GM19240 (cell line): ENCODE measurements at regions not wholly inside any gene's neighbourhood (a gene's known extent, or its start where the extent isn't known, plus 50 kb on each side); places are given as distances from the start of the nearest gene placed in this dataset.
"Not testable (repeated sequence)": the region's sequence is repeated elsewhere in the genome, so short reads cannot be mapped to it uniquely, and the experiment has no call there.

Source experiments
- DNase-seq: peaks from one replicate; pipeline ENCODE4 v3.0.0; 2011; ENCODE audit warnings: low spot score; ENCODE audit not compliant: insufficient read length

DNA sequence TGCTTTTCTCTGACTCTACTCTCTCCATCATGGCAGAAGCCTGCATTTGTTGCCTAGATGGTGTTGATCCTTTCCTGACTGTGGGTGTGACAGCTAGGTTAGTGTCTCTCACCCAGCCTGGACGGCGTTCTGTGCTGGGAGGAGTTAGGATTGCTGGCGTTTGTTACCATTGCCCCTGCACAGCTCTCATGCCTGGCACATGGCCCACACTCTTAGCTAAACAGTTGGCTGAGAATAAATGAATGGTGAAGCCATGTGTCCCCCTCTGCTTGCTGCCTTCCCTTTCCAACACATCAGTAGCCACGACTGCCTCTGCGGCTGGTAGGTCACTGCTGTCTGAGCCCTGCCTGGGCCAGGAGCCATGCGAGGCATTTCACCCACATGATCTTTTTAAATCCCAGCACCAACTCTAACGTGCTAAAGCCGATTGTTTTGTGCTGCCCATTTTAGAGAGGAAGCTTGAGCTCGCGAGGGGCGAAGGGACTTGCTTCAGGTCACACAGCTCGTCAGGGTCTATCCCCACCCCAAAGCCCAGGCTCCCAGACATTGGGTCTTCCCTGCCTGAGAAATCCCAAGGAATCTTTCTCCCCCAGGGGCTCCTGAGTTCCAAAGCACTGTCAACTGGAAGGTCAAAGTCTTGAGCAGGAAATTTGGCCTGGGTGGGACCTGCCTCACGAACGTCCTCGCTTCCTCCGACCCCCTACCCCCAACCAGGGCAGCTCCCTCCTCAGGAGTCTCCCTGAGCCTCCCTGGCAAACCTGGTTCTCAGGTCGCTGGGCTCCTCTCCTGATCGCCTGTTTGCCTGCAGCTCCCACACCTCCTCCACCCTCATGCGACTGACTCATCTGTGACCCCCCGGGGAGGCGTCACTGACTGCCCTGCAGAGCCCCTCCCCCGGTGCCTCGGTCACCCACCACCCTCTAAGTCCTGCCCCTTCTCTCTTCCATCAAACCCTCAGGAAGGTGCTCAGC is 271.7 kb upstream of the C1orf174 start:
- no peak for DNase-seq

DNA sequence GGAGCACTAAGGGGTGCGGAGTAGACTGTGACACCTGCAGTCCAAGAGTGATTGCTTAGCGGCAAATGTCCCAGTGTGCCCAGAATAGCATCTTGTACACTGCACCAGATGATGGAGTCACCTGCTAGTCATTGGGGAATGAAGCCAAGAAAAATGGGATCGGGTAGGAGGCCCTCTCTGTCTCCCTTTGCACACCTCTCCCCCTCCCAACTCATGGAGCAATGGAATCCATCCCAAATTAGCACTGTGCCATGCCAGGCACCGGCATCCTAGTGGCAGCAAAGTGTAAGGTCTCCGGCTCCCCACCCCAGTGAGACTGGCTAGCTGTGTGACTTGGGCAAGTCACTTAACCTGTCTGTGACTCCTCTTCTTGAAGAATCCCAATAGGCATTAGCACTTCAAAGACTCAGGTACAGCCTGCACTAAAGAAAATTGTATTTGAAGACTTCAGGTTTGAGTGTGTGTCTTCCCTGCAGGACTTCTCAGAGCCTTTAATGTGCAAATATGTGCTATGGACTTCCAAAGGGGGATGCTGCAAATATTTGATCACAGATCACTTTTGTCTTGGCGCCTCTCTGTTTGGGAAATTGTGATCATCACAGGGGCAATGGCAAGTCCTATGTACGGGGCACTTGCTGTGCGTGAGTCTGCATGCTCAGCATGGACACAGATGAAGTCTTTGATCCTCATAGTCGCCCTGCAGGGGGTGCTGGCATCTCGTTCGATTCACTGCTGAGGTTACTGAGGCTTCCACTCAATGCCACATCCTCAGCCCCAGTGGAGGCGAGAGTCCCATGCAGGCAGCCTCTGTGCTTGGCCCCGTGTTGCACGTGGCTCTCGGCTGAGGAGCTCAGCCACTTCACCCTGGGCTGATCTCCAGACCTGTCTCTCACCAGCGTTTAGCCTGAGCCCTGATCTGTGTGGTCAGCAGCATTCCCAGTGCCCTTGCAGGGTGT is 272.9 kb upstream of the C1orf174 start:
- no peak for DNase-seq

DNA sequence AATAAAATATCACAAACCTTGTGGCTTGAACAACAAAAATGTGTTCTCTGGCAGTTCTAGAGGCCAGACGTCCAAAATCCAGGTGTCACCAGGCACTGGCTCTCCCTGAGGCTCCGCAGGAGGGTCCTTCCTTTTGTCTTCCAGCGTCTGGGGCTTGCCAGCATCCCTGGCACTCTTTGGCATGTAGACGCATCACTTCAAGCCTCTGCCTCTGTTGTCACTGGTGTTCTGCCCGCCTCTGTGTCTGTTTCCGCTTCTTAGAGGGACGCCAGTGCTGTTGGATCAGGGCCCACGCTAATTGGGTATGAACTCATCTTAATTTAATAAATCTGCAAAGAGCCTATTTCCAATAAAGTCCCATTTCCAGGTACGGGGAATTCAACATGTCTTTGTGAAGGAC is 273.7 kb upstream of the C1orf174 start:
- no peak for DNase-seq

DNA sequence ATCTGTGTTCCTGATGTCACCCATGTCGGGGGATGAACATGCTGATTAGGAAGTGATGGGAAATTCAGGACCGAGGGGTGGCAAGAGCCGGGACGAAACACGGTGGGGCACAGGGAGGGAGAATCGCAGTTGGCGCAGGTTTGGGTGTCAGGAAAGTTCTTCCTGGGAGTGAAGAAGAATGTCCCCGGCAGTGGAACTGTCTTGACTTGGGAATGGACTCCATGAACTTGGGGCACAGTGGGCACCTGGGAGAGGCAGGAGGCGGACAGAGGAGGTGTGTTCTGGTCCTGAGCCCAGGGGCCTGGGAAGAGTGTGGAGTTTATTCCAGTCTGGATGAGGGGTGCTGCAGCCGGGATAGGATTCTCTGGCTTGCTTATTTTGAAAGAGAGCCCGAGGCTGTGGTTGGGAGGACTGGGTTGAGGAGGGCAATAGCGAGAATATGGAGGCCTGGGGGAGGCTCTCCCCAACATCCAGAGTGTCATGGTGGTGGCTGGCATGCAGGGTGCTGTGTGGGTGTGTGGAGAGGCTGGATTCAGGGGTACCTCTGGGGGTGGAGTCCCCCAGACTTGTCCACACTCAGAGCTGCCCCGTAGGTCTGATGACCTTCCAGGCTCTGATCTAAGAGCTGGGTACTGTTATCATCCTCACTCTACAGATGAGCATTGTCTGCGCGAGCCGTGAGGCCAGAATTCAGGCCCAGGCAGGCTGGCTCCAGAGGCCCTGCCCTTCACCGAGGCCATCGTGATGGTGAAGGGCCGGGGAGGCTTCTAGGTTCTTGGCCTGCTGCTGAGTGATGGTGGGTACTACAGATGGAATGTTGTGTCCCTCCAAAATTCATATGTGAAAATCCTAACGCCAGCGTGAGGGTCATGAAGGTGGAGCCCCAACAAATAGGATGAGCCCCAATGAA is 274.5 kb upstream of the C1orf174 start:
- DNase-seq: no peak

DNA sequence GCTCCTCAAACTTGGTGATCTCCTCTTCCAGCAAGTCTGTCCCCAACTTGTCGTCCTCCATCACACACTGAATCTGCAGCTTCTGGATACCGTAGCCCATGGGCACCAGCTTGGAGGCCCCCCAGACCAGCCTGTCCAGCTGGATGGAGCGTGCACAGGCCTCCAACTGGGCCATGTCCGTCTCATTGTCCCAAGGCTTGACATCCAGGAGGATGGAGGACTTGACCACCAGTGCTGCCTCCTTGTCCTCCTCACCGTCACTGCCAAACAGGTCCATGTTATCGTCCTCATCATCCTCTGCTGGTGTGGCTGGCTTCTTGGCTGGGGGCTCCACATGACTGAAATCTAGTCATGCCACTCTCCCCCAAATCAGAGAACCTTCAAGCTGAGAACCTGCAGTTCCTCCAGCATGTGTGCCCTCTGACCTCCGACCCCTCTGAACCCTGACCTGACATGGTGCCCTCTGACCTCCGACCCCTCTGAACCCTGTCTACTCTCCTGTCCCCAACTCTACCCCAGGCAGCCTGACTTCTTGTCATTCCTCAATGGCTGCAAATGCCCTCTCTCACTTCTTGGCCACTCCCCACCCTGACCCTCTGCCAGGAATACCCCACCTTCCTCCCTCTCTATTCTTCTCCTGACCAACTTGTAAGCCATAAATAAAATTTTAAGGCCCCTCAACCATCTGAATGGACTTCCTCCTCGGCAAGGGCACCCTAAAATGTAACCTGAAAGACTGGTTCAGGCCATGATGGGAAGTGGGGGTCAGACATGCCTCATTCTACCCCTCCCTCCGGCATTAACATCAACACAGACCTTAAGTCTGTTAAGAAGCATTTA is 275.7 kb upstream of the C1orf174 start:
- no peak for DNase-seq

DNA sequence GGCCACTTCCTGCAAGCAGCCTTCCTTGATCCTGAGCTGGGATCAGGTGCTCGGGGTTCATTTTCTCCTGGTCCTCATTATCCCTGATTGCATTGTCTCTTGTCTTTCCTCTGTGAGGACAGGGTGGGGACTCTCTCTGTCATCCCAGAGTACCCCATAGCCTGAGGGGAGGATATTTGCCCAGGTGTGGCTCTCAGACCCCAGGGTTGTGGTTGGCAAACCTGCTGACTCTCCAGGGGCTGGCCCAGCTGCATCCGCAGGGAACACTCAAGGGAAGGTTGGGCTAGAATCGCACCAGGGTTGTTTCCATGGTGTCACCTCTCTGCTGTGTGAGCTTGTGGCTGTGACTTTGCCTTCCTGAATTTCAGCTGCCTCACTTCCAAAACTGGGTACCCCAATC is 276.8 kb upstream of the C1orf174 start:
- no peak for DNase-seq

DNA sequence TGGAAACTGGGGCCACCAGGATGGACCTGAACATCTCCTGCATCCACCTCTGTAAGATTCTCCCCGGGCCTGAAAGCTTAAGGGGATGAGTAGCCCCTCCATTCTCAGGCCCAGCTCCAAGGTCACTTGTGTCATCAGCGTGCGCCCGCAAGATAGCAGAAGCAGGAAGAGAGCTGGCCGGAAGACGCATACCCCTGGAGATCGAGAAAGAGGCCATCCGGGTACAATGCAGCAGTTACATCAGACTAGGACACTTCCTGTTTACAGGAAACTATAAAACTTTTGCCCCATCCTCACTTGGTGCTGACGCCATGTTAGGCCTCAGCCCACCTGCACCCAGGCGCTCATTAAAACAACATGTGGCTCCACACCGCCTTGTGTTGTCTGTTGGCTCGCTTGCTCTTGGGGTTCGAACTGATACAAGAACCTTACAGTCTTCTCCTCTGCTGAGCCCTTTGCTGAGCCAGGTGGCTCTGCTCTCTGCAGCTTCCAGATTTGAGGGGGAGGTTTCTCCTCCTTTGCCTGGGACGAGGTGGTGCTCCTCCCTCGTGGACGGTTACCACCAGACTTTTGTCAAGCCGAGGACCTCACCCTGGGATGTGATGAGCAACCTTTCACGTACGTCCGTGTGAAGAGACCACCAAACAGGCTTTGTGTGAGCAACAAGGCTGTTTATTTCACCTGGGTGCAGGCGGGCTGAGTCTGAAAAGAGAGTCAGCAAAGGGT is 277.5 kb upstream of the C1orf174 start:
- no peak for DNase-seq

DNA sequence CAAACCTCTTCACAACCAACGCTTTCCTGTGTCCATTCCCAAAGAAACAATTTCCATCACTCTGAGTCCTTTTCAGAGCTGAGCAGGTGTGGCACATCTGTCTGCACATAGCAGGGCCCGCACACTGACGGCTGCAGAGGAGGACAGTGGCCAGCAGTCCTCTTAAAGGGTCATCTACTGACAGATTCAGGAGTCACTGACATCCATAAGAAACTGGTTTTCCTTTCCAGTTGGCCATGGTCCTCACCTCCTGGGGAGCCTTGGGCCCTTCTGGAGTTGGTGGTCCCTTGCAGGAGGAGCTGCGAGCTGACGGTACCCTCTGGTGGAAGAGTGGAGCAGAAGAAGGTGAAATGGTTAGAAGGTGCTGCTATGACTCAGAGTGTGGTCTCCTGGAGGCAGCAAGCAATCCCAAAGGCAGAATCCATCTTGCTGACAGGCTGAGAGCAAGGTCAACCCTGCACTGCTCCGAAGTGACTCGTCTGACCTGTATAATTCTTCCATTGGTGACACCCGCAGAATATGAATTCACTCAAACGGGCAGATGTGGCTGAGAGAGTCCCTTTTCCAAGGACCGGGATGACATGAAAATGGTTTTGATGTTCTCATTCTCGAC is 278.5 kb upstream of the C1orf174 start:
- no peak for DNase-seq

DNA sequence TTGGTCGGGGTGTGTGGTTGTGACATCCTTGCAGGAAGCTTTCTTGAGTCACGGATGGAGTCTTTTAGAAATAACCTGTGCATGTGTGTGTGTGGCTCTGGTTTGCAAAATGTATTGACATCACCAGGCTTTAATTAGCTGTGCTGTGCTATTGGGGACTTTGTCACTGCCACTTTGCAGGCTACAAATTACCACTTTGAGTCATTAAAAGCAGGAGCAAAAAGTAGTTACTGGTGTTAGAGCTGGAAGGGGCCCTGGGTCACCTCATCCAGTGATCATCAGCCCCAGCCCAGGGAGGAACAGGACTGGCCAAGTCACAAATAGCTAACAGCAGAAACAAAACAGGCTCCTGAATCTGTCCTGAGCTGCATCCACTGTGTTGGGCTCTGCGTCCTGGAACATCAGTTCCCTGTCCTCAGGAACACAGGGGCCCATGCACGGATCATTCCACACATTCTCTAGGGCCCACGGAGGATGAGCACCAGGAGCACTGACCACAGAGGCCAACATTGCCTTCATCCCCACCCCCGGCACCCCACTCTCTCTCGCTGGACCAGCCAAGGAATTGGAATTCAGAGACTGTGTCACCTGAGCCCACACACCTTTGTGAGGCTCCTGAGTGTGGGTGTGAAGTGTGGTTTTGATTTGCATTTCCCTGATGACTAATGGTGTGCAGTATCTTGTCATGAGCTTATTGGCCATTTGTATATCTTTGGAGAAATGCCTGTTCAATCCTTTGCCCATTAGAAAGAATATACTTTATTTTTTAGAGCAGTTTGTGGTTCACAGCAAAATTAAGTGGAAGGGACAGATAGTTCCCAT is 280.1 kb upstream of the C1orf174 start:
- no peak for DNase-seq

DNA sequence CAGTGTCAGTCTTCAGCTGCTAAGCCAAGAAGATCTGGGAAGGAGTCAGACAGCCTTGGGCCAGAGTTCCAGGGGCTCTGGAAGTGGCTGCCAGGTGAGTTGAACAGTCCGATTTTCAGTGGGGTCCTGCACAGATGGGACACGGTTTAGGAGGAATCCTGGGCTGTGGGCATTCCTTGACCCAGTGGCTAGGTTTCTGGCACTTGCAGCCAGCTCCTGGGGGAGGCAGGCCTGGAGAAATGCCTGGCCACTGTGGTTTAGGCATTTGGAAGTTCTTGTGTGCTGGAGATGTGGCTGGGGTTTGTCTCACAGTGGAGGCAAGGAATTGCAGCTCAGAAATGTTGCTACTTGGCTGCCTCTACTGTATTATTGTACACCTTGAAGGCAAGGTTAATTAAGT is 286.4 kb upstream of the C1orf174 start:
- DNase-seq: not testable (repeated sequence)

DNA sequence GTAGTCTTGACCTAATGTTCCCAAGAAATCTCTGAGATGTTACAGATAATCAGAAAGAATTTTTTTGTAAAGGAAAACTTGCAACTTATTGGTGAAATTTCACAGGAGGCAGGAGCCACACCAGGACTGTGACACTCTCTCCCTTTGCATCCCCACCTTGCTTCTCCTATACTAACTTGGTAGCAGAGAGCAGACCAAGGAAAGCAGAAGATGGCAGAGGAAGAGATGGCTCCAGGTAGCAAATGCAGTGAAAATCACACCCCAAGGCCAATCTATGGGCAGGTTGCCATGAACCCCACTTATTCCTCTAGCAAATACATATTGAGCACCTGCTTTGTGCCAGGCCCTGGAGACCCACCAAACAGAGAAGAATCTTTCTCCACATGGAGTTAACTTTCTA is 303.4 kb upstream of the C1orf174 start:
- DNase-seq: no peak

DNA sequence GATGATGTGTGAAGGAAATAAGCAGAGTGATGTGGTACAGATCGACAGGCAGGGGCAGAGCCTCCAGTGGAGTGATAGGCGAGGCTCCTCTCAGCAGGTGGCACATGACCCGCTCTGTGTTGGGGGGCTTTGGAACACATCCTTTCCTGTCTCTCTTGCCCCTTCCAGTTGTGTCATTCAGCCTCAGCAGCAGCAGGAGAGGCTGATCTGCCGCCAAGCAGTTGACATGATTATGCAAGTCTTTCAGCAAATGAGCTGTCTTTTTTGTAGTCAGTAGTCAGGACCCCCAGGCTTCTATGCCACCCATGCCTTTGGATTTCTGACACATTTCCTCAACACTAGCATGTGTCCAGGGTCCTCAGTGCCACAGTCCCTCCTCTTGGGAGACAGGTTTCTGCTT is 307.1 kb upstream of the C1orf174 start:
- DNase-seq: no peak

DNA sequence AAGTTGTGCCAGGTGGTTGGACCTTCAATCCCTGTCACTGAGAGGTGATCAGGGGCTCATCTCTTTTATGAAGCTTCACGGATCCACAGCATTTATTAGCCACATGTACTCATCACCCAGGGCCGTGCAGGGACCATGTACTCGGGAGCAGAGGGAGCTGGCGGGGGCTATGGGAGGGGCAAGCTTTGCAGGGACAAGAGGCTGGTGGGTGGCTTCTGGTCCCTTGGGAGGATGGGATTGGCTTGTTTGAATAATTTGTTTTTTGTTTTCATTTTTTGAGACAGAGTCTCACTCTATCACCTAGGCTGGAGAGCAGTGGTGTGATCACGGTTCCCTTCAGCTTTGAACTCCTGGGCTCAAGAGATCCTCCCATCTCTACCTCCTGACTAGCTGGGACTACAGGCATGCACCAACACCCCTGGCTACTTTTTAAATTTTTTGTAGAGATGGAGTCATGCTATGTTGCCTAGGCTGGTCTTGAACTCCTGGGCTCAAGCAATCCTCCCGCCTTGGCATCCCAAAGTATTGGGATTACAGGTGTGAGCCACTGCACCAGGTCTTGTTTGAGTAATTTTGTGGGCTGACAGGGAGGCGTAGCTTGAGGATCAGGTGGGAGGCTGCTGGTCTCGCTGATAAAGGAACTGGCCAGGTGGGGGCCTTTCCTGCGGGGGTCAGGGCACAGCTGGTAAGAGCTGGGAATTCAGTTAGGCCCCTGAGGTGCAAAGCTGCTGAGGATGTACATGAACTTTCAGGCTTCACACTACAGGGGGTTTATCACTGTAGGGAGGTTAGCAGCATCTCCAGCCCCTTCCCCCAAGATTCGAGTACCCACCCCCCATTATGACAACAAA is 308.0 kb upstream of the C1orf174 start:
- DNase-seq: no peak

DNA sequence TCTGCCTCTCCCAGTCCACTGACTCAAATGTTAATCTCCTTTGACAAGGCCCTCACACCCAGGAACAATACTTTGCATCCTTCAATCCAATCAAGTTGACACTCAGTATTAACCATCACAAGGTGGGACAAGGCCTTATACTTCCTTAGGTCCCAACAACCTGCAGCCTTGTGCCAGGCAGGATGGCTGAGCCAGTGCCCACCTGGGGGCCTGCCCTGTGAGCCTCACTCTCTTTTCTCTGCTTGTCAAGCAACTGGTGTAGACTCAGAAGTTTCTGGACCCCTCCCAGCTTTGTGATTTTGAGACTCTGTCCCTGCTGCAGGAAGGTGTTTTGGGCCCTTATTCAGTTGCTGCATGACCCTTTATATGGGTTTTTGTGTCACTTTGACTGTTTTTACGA is 310.0 kb upstream of the C1orf174 start:
- DNase-seq: no peak

DNA sequence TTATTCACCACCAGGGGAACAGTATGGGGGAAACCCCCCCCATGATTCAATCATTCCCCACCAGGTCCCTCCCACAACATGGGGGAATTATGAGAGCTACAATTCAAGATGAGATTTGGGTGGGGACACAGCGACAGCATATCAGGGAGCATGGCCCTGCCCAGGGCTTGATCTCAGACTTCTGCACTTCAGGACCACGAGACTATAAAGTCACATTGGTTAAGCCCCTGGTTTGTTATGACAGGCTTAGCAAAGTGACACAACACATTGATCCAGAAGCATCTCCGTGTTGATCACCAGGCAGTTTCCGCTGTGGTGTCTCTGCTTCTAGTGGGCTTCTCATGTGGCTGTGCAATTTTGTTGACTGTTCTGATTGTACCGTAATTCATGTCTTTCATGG is 312.7 kb upstream of the C1orf174 start:
- no peak for DNase-seq

DNA sequence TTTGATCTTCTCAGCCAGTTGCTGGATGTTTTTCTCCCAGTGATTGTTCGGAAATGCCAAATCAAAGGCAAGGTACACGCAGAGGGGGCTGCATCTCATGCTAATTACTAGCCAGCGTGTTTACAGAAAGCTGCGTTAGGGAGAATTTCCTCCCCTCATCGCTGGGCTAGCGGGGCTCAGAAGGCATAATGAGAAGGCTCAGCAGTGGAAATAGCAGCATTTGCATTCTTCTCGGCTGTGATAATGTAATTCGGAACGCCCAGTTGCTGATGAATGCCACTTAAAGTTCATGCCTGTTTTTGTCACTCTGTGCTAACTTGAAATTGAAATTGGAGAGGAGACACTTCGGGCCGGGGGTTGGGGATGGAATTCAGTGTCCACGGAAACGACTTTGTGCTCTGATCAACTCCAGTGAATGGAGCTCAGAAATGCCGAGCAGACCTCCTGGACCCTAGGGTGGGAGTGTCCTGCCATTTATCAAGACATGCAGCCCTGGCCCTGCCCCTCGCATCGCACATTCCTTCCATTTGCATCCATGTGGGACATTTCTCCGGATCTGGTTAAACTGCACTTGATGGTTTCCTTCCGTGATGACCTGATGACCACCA is 313.4 kb upstream of the C1orf174 start:
- DNase-seq: no peak

DNA sequence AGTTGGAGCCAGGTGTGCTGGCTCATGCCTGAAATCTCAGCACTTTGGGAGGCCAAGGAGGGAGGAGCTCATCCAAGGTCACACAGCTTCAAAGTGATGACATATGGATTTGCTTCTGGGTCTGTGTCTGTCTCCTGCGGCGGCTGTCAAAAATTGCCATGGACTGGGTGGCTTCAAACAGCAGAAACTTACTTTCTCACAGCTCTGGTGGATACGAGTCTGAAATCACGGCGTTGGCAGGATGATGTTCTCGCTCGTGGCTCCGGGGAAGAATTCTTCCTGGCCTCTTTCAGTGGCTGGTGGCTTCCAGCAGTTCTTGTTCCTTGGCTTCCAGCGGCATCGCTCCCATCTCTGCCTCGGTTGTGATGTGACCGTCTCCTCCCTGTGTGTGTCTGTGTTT is 314.8 kb upstream of the C1orf174 start:
- no peak for DNase-seq
